HG03139 (cell line): ENCODE measurements at regions not wholly inside any gene's neighbourhood (a gene's known extent, or its start where the extent isn't known, plus 50 kb on each side); places are given as distances from the start of the nearest gene placed in this dataset.
"Not testable (repeated sequence)": the region's sequence is repeated elsewhere in the genome, so short reads cannot be mapped to it uniquely, and the experiment has no call there.

Source experiments
- ATAC-seq: cut with Tn5 transposase; IDR thresholded peaks from one replicate; pipeline ENCODE4 v1.9.1; 2021; ENCODE audit not compliant: unreplicated experiment

DNA sequence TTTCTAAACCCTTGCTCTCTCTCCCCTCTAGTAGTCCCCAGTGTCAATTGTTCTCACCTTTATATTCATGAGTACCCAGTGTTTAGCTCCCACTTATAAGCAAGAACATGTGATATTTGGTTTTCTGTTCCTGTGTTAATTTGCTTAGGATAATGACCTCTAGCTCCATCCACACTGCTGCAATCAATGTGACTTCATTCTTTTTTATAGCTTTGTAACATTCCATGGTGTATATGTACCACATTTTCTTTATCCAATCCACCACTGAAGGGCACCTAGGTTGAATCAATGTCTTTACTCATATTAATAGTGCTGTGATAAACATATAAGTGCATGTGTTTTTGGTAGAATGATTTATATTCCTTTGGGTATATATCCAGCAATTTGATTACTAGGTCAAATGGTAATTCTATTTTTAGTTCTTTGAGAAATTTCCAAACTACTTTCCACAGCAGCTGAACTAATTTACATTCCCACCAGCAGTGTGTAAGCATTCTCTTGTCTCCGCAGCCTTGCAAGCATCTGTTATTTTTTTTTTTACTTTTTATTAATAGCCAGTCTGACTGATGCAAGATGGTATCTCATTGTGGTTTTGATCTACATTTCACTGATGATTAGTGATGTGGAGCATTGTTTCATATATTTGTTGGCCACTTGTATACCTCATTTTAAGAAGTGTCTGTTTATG, 277.8 kb downstream of the LTN1 start:
- ATAC-seq: no peak

GRCh38 chr21:28712411-28712810, 280.3 kb downstream of the LTN1 start:
- no peak for ATAC-seq

- ATAC-seq: no peak
Measured at GRCh38 chr21:28705616-28706015, 287.1 kb downstream of the LTN1 start.

DNA sequence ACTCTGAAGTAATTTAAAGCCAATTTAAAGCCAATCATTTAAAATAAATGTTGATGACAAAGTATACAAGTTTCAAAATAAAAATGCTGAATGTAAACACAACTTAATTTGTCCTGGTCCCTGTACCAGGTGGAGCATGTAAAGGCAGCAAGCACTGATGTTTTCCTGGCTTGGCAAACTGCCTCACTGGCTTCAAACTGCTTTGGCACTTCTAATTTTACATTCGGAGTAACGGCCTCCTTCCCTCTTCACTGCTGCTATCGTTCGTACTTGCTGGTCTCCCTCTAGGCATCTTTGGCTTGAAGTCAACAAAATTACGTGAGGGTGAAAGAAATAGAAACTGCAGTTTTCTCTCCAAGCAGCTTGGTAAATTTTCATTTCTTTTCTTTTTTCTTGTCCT, 287.9 kb downstream of the LTN1 start:
- ATAC-seq: no peak

DNA sequence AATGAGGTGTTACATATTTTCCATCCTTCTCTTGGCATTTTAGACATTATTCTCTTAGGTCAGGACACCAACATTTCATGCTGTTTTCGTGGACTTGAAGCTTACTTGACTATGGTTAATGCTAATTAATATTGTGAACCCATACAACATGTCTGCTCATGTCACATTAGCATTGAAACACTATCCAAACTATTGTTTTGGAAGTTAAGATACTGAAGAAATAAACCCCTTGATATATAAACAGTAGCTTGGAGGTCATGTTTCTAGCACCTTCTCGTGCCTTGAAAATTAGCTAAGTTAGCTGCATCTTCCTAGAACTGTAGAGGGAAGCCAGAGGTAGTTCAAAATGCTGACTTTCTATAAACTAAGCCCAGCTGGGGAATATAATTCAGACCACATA, 288.8 kb downstream of the LTN1 start:
- no peak for ATAC-seq

DNA sequence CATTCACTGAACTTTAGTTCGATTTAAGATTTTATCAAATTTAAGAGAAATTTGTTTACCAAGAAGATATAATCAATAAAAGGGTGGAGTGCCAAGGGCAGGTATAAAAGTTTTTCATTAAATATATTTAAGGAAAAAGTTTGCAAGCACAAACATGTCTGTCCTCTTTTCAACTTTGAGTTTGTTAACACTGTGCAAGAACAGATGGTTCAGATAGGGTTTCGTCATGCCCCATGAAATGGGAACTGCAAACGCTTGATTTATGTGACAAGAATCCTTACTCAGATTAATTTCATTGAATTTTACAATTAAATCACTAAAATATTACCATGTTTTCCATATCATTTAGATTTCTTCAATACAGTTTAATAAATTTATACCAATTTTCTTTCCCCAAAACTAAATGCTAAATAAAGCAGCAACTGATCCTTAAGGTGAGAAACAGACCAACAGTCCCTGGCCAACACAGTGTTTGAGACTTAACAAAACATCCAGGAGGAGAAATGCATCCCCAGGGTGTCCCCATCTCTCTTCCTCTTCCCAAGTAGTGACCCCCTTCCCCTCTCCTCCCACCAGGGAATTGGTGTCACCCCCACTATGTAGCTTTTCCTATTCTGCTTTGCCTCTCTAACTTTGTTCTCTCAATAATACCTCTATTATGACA, 292.9 kb downstream of the LTN1 start:
- no peak for ATAC-seq

- no peak for ATAC-seq
Measured at GRCh38 chr21:28699186-28699585, 293.5 kb downstream of the LTN1 start.

DNA sequence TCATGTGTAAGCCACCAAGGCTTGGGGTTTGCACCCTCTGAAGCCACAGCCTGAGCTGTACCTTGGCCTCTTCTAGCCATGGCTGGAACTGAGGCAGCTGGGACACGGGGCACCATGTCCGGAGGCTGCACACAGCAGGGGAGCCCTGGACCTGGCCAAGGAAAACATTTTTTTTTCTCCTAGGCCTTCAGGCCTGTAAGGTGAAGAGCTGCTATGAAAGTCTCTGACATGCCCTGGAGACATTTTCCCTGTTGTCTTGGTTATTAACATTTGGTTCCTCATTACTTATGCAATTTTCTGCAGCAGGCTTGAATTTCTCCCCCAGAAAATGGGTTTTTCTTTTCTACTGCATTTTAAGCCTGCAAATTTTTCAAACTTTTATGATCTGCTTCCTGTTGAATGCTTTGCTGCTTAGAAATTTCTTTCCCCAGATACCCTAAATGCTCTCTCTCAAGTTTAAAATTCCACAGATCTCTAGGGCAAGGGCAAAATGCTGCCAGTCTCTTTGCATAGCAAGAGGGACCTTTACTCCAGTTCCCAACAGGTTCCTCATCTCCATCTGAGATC, 295.8 kb downstream of the LTN1 start:
- ATAC-seq: no peak

DNA sequence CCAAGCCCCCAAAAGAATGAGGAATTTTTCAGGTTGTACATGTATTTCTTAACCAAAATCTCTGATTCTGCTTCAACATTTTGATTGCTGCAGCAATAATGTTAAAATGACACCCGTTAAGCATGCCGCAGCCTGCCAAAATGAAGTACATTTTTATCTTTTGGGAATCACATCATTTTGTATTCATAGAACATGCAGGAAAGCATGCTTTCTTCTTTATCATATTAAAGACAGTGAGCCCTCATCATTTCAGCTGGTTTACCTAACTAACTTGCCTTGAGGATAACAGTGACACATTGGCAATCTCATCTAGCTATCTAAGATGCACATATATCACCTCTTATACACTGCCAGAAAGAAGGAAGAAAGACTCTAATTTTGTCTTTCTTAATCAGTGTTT, 299.2 kb downstream of the LTN1 start:
- no peak for ATAC-seq

GRCh38 chr21:28690196-28690595, 302.5 kb downstream of the LTN1 start:
- no peak for ATAC-seq

DNA sequence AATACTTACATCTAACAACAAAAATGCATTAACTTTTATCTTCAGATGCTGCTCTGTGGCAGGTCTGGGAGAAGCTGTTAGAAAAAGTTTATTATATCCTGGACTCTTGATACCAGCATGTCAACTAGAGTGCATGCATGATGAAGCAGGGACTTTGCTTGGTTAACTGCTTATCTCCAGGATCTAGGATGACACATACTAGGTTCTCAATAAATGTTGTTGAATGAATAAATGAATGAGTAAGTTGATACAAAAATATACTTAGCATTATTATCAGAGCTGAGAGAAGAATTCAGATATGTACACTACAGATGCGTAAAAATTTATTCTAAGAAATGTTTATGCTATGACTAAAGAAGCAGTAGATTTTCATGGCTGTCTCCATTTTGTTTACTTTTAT, 304.3 kb downstream of the LTN1 start:
- no peak for ATAC-seq

DNA sequence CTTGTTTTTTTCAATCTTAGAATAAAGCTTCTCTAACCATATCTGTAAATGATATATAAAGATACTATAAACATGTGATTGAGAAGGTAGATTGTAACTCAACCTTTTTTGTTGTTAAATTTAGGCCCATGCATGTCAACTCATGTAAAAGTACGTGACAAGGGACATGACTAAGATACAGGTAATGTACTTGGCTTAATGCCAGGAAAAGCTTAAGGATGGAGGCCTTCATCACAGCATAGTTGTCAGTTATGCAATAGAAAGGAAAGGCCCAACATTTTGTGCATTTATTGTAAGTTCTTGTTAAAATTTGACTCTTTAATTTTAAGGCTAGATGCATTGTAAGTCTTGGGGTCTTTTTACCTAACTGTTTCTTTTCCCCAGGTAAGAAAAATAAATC, 305.1 kb downstream of the LTN1 start:
- ATAC-seq: no peak

GRCh38 chr21:28683982-28684752, 308.5 kb downstream of the LTN1 start:
- no peak for ATAC-seq

GRCh38 chr21:28682884-28683283, 309.8 kb downstream of the LTN1 start:
- not testable (repeated sequence) for ATAC-seq

- ATAC-seq: not testable (repeated sequence)
Measured at GRCh38 chr21:28677096-28677495, 315.6 kb downstream of the LTN1 start.

DNA sequence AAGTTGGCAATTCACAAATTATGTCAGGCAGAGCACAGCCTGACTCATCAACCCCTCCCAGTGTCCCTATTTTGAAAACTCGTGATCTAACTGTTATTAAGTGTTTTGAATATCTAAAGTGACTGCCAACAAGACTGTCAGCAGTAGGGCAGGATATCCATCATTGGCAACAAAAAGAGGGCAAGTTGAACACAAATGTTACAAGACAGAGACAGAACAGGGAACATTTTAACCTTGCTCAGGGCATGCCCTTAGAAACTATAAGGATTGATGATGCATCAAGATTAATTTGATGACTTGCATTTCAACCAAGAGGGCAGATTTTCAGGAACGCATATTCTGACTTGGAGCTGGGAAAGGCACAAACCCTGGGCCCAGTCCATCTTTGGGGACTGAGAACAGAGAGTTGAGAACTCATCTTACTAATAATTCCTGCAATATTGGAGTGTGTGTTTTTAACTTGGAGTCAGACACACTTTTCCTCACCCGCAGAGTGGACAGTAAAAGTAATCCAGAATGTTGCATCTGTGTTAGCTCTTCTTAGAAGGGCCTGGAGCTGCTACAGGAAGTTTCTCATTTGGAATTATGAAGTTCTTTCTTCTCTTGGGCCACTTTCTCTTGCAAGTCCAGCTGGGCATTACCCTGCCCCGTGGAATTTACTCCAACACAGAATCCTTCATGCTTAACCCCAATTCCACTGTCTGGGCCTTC, 317.2 kb downstream of the LTN1 start:
- ATAC-seq: no peak

GRCh38 chr21:28674763-28675162, 317.9 kb downstream of the LTN1 start:
- ATAC-seq: no peak

- ATAC-seq: no peak
Measured at GRCh38 chr21:28671549-28672195, 321.0 kb downstream of the LTN1 start.

DNA sequence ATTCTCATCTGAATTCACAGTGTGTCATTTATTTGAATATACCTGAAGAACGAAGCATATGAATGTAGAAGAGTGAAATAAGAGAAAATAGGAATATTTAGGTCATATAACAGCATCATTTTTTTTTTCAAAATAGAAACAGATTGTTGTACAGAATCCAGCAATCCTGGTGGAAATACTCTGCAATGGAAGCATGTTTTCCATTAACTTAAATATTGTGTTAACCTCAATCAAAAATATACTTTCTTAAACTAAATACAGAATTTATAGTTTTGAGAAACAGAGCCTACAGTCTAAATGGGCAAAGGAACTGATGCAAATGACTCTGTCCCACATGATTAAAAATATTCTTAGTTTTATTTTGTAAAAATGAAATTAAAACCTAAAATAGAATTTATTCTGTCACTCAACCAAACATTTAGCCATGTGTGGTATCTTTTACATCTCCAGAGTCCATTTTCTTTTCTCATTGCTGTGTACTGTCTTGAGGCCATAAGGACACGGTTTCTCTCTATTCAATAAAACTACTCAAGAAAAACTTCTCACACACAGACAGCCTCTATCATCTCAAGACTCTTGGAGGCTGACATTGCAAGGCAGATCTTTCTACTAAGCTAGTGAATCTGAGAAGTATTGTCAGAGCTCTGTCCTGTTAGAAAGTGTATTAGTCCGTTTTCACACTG, 322.6 kb downstream of the LTN1 start:
- no peak for ATAC-seq

- no peak for ATAC-seq
Measured at GRCh38 chr21:28669321-28669720, 323.4 kb downstream of the LTN1 start.
